ENCODE measurements at regions not wholly inside any gene's neighbourhood (a gene's known extent, or its start where the extent isn't known, plus 50 kb on each side); places are given as distances from the start of the nearest gene placed in this dataset.

- TF ChIP-seq CTCF (conservative IDR thresholded peaks at IDR 0.05 in 1 of 2, IDR thresholded peaks at IDR 0.05 in 1 of 2; ENCODE audit: low read depth in 1 of 2, low read length in 2 of 2) (no peak), EZH2 (IDR thresholded peaks at IDR 0.05; ENCODE audit: low read length, missing control alignments) (no peak)
Measured at GRCh38 chr2:235343869-235344268, 150.0 kb upstream of the AGAP1 start.

All from fibroblast of lung (primary cell).